ENCODE measurements at regions not wholly inside any gene's neighbourhood (a gene's known extent, or its start where the extent isn't known, plus 50 kb on each side); places are given as distances from the start of the nearest gene placed in this dataset.

GRCh38 chr7:155232911-155233310 is 64.8 kb upstream of the INSIG1 start:
- TF ChIP-seq CTCF (IDR thresholded peaks at IDR 0.05; ENCODE audit: low read depth, low read length, missing input control) (no peak), GABPA (IDR thresholded peaks at IDR 0.05 in 1 of 2, conservative IDR thresholded peaks at IDR 0.05 in 1 of 2) (no peak), SP1 (IDR thresholded peaks at IDR 0.05) (no peak), REST (IDR thresholded peaks at IDR 0.05) (no peak), MAX (IDR thresholded peaks at IDR 0.05) (no peak), JUND (IDR thresholded peaks at IDR 0.05) (no peak), FOXA2 (IDR thresholded peaks at IDR 0.05) (no peak), HNF4A (conservative IDR thresholded peaks at IDR 0.05) (no peak), EGR1 (IDR thresholded peaks at IDR 0.05; ENCODE audit: low read depth in 2 of 2) (no peak), TAF1 (conservative IDR thresholded peaks at IDR 0.05) (no peak), RAD21 (IDR thresholded peaks at IDR 0.05) (no peak), FOXA1 (IDR thresholded peaks at IDR 0.05) (no peak)
